PFSK-1 (cell line): ENCODE measurements at regions not wholly inside any gene's neighbourhood (a gene's known extent, or its start where the extent isn't known, plus 50 kb on each side); places are given as distances from the start of the nearest gene placed in this dataset.

Experiments
- FOXP2 ChIP-seq: optimal IDR thresholded peaks from 2 replicates; pipeline ENCODE3; 2011; ENCODE audit warnings: borderline replicate concordance, control low read depth, inconsistent platforms; ENCODE audit not compliant: insufficient read depth; ENCODE audit errors: extremely low read length, extremely low read depth
- POLR2AphosphoS5 ChIP-seq: IDR thresholded peaks from 2 replicates; pipeline ENCODE4 v1.6.1; 2012; ENCODE audit warnings: low read depth, mild to moderate bottlenecking, control low read depth, low read length, moderate library complexity
- REST ChIP-seq, 2 experiments: IDR thresholded peaks; 2 replicates each; pipeline versions ENCODE4 v1.6.1 to v1.8.0; 2011 to 2012; ENCODE audit warnings: low read depth in 2 of 2, low read length in 2 of 2, control low read depth in 1 of 2, inconsistent platforms in 1 of 2, mild to moderate bottlenecking in 1 of 2, moderate library complexity in 1 of 2; ENCODE audit not compliant: insufficient read depth in 1 of 2
- SIN3A ChIP-seq: IDR thresholded peaks from 2 replicates; pipeline ENCODE4 v1.6.1; 2012; ENCODE audit warnings: mild to moderate bottlenecking, low read length, moderate library complexity, borderline replicate concordance; ENCODE audit not compliant: insufficient read depth
- TAF1 ChIP-seq: IDR thresholded peaks from 2 replicates; pipeline ENCODE4 v1.6.1; 2012; ENCODE audit warnings: low read length, control low read depth, borderline replicate concordance; ENCODE audit not compliant: insufficient read depth

- TF ChIP-seq SIN3A = no peak
- no peak for TF ChIP-seq POLR2AphosphoS5
- no peak for TF ChIP-seq REST (IDR thresholded peaks at IDR 0.05; ENCODE audit: insufficient read depth in 1 of 2, low read depth in 2 of 2, low read length in 2 of 2)
- no peak for TF ChIP-seq FOXP2
- TF ChIP-seq TAF1 = no peak
Measured at GRCh38 chr4:96729641-96730040, 889.7 kb downstream of the PDHA2 start.

GRCh38 chr4:96730432-96730831 is 890.5 kb downstream of the PDHA2 start:
- no peak for TF ChIP-seq POLR2AphosphoS5

- TF ChIP-seq REST (IDR thresholded peaks at IDR 0.05; ENCODE audit: insufficient read depth in 1 of 2, low read depth in 2 of 2, low read length in 2 of 2) = no peak
- TF ChIP-seq POLR2AphosphoS5 = no peak
- no peak for TF ChIP-seq SIN3A
- no peak for TF ChIP-seq TAF1
- TF ChIP-seq FOXP2 = no peak
Measured at GRCh38 chr4:96736352-96736889, 896.5 kb downstream of the PDHA2 start.

GRCh38 chr4:96739101-96739500 is 899.2 kb downstream of the PDHA2 start:
- TF ChIP-seq TAF1 = no peak
- TF ChIP-seq REST (IDR thresholded peaks at IDR 0.05; ENCODE audit: insufficient read depth in 1 of 2, low read depth in 2 of 2, low read length in 2 of 2) = no peak
- TF ChIP-seq POLR2AphosphoS5 = no peak
- no peak for TF ChIP-seq FOXP2
- TF ChIP-seq SIN3A = no peak

- no peak for TF ChIP-seq TAF1
- no peak for TF ChIP-seq POLR2AphosphoS5
- TF ChIP-seq FOXP2 = no peak
- TF ChIP-seq REST (IDR thresholded peaks at IDR 0.05; ENCODE audit: insufficient read depth in 1 of 2, low read depth in 2 of 2, low read length in 2 of 2) = no peak
- TF ChIP-seq SIN3A = no peak
Measured at GRCh38 chr4:96742332-96743014, 902.6 kb downstream of the PDHA2 start.
